ENCODE measurements at regions not wholly inside any gene's neighbourhood (a gene's known extent, or its start where the extent isn't known, plus 50 kb on each side); places are given as distances from the start of the nearest gene placed in this dataset.

DNA sequence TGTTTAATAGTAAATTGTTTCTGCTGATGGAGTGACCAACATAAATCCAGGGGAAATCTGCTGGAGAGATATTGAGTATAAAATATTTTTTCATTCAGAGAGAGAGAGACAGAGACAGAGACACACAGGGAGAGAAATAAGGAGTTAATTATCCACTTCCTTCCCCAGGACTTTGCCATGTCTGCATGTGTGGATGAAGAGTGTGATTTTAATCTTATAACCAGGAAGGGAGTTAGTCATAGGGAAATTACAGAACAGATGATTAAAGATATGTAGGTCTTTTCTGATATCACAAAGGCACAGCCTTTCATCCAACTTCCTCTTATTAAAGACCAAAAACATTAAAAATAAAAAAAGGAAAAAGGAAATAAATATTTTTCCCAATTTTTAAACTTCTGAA lies 526.3 kb downstream of the SPRY1 start:
- no peak for TF ChIP-seq ZFX (IDR thresholded peaks at IDR 0.05)
- TF ChIP-seq, protein P1, sequence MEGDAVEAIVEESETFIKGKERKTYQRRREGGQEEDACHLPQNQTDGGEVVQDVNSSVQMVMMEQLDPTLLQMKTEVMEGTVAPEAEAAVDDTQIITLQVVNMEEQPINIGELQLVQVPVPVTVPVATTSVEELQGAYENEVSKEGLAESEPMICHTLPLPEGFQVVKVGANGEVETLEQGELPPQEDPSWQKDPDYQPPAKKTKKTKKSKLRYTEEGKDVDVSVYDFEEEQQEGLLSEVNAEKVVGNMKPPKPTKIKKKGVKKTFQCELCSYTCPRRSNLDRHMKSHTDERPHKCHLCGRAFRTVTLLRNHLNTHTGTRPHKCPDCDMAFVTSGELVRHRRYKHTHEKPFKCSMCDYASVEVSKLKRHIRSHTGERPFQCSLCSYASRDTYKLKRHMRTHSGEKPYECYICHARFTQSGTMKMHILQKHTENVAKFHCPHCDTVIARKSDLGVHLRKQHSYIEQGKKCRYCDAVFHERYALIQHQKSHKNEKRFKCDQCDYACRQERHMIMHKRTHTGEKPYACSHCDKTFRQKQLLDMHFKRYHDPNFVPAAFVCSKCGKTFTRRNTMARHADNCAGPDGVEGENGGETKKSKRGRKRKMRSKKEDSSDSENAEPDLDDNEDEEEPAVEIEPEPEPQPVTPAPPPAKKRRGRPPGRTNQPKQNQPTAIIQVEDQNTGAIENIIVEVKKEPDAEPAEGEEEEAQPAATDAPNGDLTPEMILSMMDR (conservative IDR thresholded peaks at IDR 0.05), result no peak

DNA sequence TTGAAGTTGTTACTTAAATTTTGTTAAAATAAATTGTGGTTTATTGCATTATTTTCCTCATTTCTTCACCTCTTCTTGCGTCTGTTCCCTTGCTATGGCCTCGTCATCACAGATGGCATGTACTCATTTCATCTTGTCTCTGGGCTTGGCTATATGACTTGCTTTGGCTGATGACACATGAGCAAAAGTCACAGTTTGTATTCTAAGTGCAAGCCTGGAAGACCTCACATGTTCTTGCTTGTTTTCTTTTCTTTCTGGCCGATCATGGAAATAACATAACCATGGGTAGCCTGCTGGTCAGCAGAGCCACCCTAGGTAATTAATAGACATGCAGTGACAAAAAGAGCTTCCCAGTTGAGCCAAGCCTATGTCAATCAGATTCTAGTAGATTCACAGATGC lies 527.9 kb downstream of the SPRY1 start:
- TF ChIP-seq, protein P1 (conservative IDR thresholded peaks at IDR 0.05), result no peak
- no peak for TF ChIP-seq ZFX (IDR thresholded peaks at IDR 0.05)

More for the DNA sequence above, 526.3 kb downstream of the SPRY1 start:
- no peak overlapping the region for H3K27ac ChIP-seq

DNA sequence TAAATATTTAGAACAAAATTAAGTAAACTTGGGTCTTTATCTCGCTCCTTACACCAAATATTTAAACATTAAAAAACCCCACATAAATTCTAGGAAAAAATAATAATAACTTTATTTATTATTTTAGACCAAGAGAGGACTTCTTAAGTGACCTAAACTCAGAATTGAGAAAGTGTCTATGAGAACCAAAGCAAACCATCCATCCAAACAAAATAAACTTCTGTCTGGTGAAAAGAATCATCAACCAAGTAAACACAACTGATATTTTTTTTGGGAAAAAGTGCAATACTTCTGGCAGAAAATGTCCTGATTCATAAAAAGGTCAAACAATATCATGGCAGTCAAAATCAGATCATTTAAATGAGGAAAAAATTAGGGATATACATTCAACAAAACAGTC lies 533.0 kb downstream of the SPRY1 start:
- H3K27ac ChIP-seq, result no peak overlapping the region
- no peak for TF ChIP-seq ZFX (IDR thresholded peaks at IDR 0.05)
- TF ChIP-seq, protein P1 (conservative IDR thresholded peaks at IDR 0.05), result no peak

More for the DNA sequence above, 527.9 kb downstream of the SPRY1 start:
- H3K27ac ChIP-seq, result no peak overlapping the region

DNA sequence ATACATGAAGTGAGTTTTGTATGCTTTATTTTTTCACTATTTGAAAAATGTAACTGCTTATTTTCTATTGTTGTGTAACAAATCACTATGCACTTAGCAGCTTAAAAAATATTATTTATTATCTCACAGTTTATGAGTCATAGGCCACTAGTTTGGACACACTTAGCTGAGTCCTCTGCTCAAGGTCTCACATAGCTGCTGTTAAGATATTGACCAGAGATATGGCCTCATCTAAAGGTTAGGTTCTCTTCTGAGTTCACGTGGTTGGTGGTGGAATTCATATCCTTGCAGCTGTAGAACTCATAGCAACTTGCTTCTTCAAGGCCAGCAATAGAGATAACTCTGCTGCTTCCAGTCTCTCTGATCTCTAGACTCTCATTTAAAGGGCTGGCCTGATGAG lies 534.4 kb downstream of the SPRY1 start:
- no peak for TF ChIP-seq ZFX (IDR thresholded peaks at IDR 0.05)
- TF ChIP-seq, protein P1 (conservative IDR thresholded peaks at IDR 0.05), result no peak
- no peak overlapping the region for H3K27ac ChIP-seq

DNA sequence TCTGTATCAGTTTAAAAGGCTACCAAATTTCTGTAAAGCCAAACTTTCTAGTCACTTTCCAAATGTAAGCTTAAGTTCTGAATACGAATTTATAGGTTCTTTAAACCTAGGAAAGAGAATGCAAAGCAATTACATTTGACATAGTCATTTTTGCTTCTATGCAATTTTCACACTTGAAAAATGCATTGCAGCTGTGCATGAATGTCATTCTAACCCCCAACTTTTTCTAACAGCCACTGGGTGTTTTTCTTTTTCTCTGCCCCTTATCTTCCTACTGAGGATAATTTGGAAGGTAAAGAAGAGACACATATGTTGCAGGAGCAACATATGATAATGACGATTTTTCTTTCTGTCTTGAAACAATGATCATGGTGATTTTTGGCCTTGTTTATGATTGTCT lies 537.5 kb downstream of the SPRY1 start:
- H3K27ac ChIP-seq, result no peak overlapping the region
- TF ChIP-seq ZFX (IDR thresholded peaks at IDR 0.05), result no peak
- TF ChIP-seq, protein P1 (conservative IDR thresholded peaks at IDR 0.05), result no peak

DNA sequence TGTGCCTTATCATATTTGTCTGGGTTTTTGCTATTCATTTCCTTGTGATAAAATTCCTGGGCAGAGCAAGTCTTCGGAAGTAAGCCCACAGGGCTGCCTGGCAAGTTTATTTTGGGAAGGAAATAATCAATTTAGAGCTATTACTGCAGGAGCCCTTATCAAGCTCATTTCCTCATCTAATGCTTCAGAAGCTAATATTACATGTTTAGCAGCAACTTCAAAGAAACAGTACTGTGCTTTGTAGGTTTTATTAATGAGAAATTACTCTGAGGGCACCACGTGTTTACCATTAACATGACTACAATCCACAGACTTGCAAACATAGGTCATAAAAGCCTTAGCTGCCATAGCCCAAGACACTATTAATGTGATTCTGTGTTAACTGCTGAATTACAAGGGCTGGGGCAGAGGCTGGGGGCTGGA lies 540.0 kb downstream of the SPRY1 start:
- H3K27ac ChIP-seq, result no peak overlapping the region
- no peak for TF ChIP-seq ZFX (IDR thresholded peaks at IDR 0.05)
- TF ChIP-seq, protein P1 (conservative IDR thresholded peaks at IDR 0.05), result no peak

DNA sequence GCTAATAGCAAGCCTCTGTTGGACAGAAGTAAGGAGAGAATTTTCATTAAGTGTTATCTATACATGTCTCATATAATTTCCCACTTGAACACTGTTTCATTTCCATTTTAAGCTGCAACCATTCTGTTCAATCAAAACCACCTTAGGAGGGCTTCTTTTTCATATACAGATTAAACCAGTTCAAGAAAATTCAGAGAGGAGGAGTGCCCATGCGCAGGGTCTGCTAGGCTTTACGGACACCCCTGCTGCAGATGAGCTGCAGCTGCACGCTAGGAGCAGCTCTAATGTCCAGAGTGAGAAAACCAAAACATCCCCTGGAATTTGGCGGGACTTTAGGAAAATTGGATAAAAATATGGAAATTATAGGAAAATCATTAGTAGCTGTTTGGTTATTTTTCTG lies 541.0 kb downstream of the SPRY1 start:
- TF ChIP-seq ZFX (IDR thresholded peaks at IDR 0.05), result no peak
- TF ChIP-seq, protein P1 (conservative IDR thresholded peaks at IDR 0.05), result no peak
- no peak overlapping the region for H3K27ac ChIP-seq
